GM12878 (cell line): ENCODE measurements at regions not wholly inside any gene's neighbourhood (a gene's known extent, or its start where the extent isn't known, plus 50 kb on each side); places are given as distances from the start of the nearest gene placed in this dataset.

Experiments
- EGR1 ChIP-seq, 2 experiments: IDR thresholded peaks; 1 replicate in 1 of 2; 2 replicates in 1 of 2; pipeline ENCODE4 v1.6.1; 2011 to 2012; ENCODE audit warnings: low read depth in 2 of 2, low read length in 2 of 2, borderline replicate concordance in 1 of 2, mild to moderate bottlenecking in 1 of 2, moderate library complexity in 1 of 2
- FOXK2 ChIP-seq: fragments of 450-650 bp; IDR thresholded peaks from 2 replicates; pipeline ENCODE4 v1.6.1; 2017; ENCODE audit warnings: mild to moderate bottlenecking, moderate library complexity
- HCFC1 ChIP-seq: fragments of 150-350 bp; IDR thresholded peaks from 2 replicates; pipeline ENCODE4 v1.6.1; 2014; ENCODE audit warnings: low read length
- NR2C1 ChIP-seq: fragments of 450-650 bp; IDR thresholded peaks from 2 replicates; pipeline ENCODE4 v1.6.1; 2017; ENCODE audit warnings: antibody characterized with exemption, mild to moderate bottlenecking, moderate library complexity
- SP1 ChIP-seq: IDR thresholded peaks from one replicate; pipeline ENCODE4 v1.6.1; 2011; ENCODE audit warnings: low read depth, low read length
- TBL1XR1 ChIP-seq: IDR thresholded peaks from 2 replicates; pipeline ENCODE4 v1.6.1; 2012; ENCODE audit warnings: low read depth, low read length, improper control_type of control experiment
- ZNF274 ChIP-seq: IDR thresholded peaks from one replicate; pipeline ENCODE4 v1.8.0; 2011; ENCODE audit not compliant: insufficient read length, insufficient read depth
- TF ChIP-seq, protein P1 (sequence below): IDR thresholded peaks from 2 replicates; pipeline ENCODE4 v1.6.1; 2011; ENCODE audit warnings: low read depth, mild to moderate bottlenecking, low read length, moderate library complexity, borderline replicate concordance; ENCODE audit errors: extremely low read depth

- no peak for TF ChIP-seq ZNF274
- TF ChIP-seq NR2C1 = no peak
- no peak for TF ChIP-seq EGR1 (IDR thresholded peaks at IDR 0.05; ENCODE audit: borderline replicate concordance in 1 of 2, low read depth in 2 of 2, low read length in 2 of 2)
- TF ChIP-seq, protein P1, sequence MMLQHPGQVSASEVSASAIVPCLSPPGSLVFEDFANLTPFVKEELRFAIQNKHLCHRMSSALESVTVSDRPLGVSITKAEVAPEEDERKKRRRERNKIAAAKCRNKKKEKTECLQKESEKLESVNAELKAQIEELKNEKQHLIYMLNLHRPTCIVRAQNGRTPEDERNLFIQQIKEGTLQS = no peak
- no peak for TF ChIP-seq HCFC1
- no peak for TF ChIP-seq SP1
- TF ChIP-seq FOXK2 = no peak
- TF ChIP-seq TBL1XR1 = no peak
Observed at GRCh38 chr18:53739700-53740099, 484.8 kb downstream of the MBD2 start.
